K562 (cell line): ENCODE measurements at regions not wholly inside any gene's neighbourhood (a gene's known extent, or its start where the extent isn't known, plus 50 kb on each side); places are given as distances from the start of the nearest gene placed in this dataset.

Experiments used
- HDGF ChIP-seq: fragments of 450-650 bp; IDR thresholded peaks from 2 replicates; pipeline ENCODE4 v1.6.1; 2016
- HNRNPUL1 ChIP-seq: fragments of 200-400 bp; formaldehyde crosslinking; IDR thresholded peaks from 2 replicates; pipeline ENCODE4 v1.6.1; 2017; ENCODE audit warnings: low read length
- MXD1 ChIP-seq: fragments of 250-450 bp; sonication (Bioruptor Pico); IDR thresholded peaks from 2 replicates; pipeline ENCODE4 v1.8.0; 2021; ENCODE audit warnings: borderline replicate concordance, mild to moderate bottlenecking, moderate library complexity; ENCODE audit not compliant: poor library complexity, severe bottlenecking
- SRSF1 ChIP-seq: fragments of 200-400 bp; formaldehyde crosslinking; IDR thresholded peaks from 2 replicates; pipeline ENCODE4 v1.6.1; 2017; ENCODE audit warnings: mild to moderate bottlenecking, low read depth, low read length, moderate library complexity
- TARDBP ChIP-seq: fragments of 450-650 bp; IDR thresholded peaks from 2 replicates; pipeline ENCODE4 v1.6.1; 2016
- TF ChIP-seq, protein P1 (sequence below), 3 experiments: IDR thresholded peaks in 2 of 3; conservative IDR thresholded peaks in 1 of 3; 2 replicates each; pipeline ENCODE4 v1.5.1; 2011 to 2012; ENCODE audit warnings: low read length in 3 of 3, mild to moderate bottlenecking in 3 of 3, control low read depth in 2 of 3, improper control_type of control experiment in 1 of 3, inconsistent platforms in 1 of 3, low read depth in 1 of 3, mixed read lengths in 1 of 3, moderate library complexity in 1 of 3; ENCODE audit not compliant: insufficient read depth in 2 of 3

GRCh38 chr4:125773931-125774330 lies 459.2 kb downstream of the FAT4 start:
- no peak for TF ChIP-seq MXD1
- no peak for TF ChIP-seq TARDBP
- no peak for TF ChIP-seq HNRNPUL1
- TF ChIP-seq HDGF: no peak
- TF ChIP-seq, protein P1, sequence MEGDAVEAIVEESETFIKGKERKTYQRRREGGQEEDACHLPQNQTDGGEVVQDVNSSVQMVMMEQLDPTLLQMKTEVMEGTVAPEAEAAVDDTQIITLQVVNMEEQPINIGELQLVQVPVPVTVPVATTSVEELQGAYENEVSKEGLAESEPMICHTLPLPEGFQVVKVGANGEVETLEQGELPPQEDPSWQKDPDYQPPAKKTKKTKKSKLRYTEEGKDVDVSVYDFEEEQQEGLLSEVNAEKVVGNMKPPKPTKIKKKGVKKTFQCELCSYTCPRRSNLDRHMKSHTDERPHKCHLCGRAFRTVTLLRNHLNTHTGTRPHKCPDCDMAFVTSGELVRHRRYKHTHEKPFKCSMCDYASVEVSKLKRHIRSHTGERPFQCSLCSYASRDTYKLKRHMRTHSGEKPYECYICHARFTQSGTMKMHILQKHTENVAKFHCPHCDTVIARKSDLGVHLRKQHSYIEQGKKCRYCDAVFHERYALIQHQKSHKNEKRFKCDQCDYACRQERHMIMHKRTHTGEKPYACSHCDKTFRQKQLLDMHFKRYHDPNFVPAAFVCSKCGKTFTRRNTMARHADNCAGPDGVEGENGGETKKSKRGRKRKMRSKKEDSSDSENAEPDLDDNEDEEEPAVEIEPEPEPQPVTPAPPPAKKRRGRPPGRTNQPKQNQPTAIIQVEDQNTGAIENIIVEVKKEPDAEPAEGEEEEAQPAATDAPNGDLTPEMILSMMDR (IDR thresholded peaks at IDR 0.05 in 2 of 3, conservative IDR thresholded peaks at IDR 0.05 in 1 of 3; ENCODE audit: insufficient read depth in 2 of 3, low read depth in 1 of 3, low read length in 3 of 3): no peak
- no peak for TF ChIP-seq SRSF1
